Liver (tissue), 8 donors: ENCODE measurements at regions not wholly inside any gene's neighbourhood (a gene's known extent, or its start where the extent isn't known, plus 50 kb on each side); places are given as distances from the start of the nearest gene placed in this dataset.
A peak's percentile ranks its signal among the peaks of the same experiment; 100 is the strongest.

Experiments used
- DNase-seq: peaks from one replicate; pipeline ENCODE4 v3.0.0-alpha.2; 2017; ENCODE audit warnings: low spot score
- H3K27ac ChIP-seq, 2 donors: one replicate each; pipeline ENCODE4 v1.7.0; 2013; ENCODE audit warnings: inconsistent platforms in 2 of 2, low read length in 2 of 2, control low read depth in 1 of 2, low read depth in 1 of 2, mild to moderate bottlenecking in 1 of 2
- H3K27me3 ChIP-seq, 4 donors: one replicate each; pipeline versions ENCODE4 v1.6.1 to v1.7.0; 2013; ENCODE audit warnings: low read length in 3 of 4, inconsistent platforms in 1 of 4, mild to moderate bottlenecking in 1 of 4, moderate library complexity in 1 of 4; ENCODE audit not compliant: control insufficient read depth in 4 of 4, insufficient read depth in 4 of 4
- H3K36me3 ChIP-seq, 4 donors: one replicate each; pipeline versions ENCODE4 v1.6.1 to v1.7.0; 2013; ENCODE audit warnings: low read length in 3 of 4, mild to moderate bottlenecking in 3 of 4, low read depth in 1 of 4, moderate library complexity in 1 of 4; ENCODE audit not compliant: control insufficient read depth in 4 of 4, insufficient read depth in 3 of 4
- H3K4me1 ChIP-seq, 4 donors: one replicate each; pipeline versions ENCODE4 v1.6.1 to v1.7.0; 2013; ENCODE audit warnings: low read length in 3 of 4, mild to moderate bottlenecking in 3 of 4, moderate library complexity in 1 of 4; ENCODE audit not compliant: control insufficient read depth in 4 of 4, insufficient read depth in 4 of 4
- H3K4me3 ChIP-seq, 3 donors: one replicate each; pipeline versions ENCODE4 v1.6.1 to v1.7.0; 2013; ENCODE audit warnings: low read length in 3 of 3, control low read depth in 1 of 3, low read depth in 1 of 3, mild to moderate bottlenecking in 1 of 3
- H3K9ac ChIP-seq, 2 donors: one replicate each; pipeline ENCODE4 v1.7.0; 2013; ENCODE audit warnings: low read length in 2 of 2, mild to moderate bottlenecking in 2 of 2, moderate library complexity in 2 of 2, control low read depth in 1 of 2, low read depth in 1 of 2
- H3K9me3 ChIP-seq, 4 donors: one replicate each; pipeline versions ENCODE4 v1.6.1 to v1.7.0; 2013; ENCODE audit warnings: low read length in 3 of 4; ENCODE audit not compliant: control insufficient read depth in 4 of 4
- FOXA1 ChIP-seq: IDR thresholded peaks from 2 replicates; pipeline ENCODE4 v1.6.1; 2016; ENCODE audit warnings: antibody characterized with exemption
- FOXA2 ChIP-seq: IDR thresholded peaks from 2 replicates; pipeline ENCODE4 v1.6.1; 2016; ENCODE audit warnings: antibody characterized with exemption
- GABPA ChIP-seq, 2 donors: IDR thresholded peaks in 1 of 2; conservative IDR thresholded peaks in 1 of 2; 2 replicates each; pipeline ENCODE4 v1.6.1; 2016; ENCODE audit warnings: antibody characterized with exemption in 2 of 2, mild to moderate bottlenecking in 1 of 2, moderate library complexity in 1 of 2
- HNF4A ChIP-seq, 2 donors: conservative IDR thresholded peaks; 2 replicates each; pipeline ENCODE4 v1.6.1; 2016; ENCODE audit warnings: antibody characterized with exemption in 2 of 2, mild to moderate bottlenecking in 2 of 2
- HNF4G ChIP-seq: IDR thresholded peaks from 2 replicates; pipeline ENCODE4 v1.6.1; 2016; ENCODE audit warnings: antibody characterized with exemption
- JUND ChIP-seq, 2 donors: IDR thresholded peaks; 2 replicates each; pipeline ENCODE4 v1.6.1; 2016; ENCODE audit warnings: antibody characterized with exemption in 2 of 2
- NR2F2 ChIP-seq: IDR thresholded peaks from 2 replicates; pipeline ENCODE4 v1.6.1; 2016; ENCODE audit warnings: antibody characterized with exemption
- SP1 ChIP-seq: IDR thresholded peaks from 2 replicates; pipeline ENCODE4 v1.6.1; 2018; ENCODE audit warnings: antibody characterized with exemption, mild to moderate bottlenecking
- YY1 ChIP-seq: IDR thresholded peaks from 2 replicates; pipeline ENCODE4 v1.6.1; 2016; ENCODE audit warnings: antibody characterized with exemption, mild to moderate bottlenecking
- WGBS: extraction: QIAGEN DNeasy Blood & Tissue Kit; methylation state at CpG from one replicate; pipeline ENCODE4 v1.1.7; 2013; 5-methylcytosine and 5-hydroxymethylcytosine counted together
- TF ChIP-seq, protein P1 (sequence below): IDR thresholded peaks from 2 replicates; pipeline ENCODE4 v1.6.1; 2016; ENCODE audit warnings: antibody characterized with exemption
- TF ChIP-seq, protein P2 (sequence below): IDR thresholded peaks from 2 replicates; pipeline ENCODE4 v1.6.1; 2016; ENCODE audit warnings: antibody characterized with exemption
- TF ChIP-seq, protein P3 (sequence below): IDR thresholded peaks from 2 replicates; pipeline ENCODE4 v1.6.1; 2016; ENCODE audit warnings: antibody characterized with exemption, mild to moderate bottlenecking
- TF ChIP-seq, protein P4 (sequence below): IDR thresholded peaks from 2 replicates; pipeline ENCODE4 v1.6.1; 2016; ENCODE audit warnings: antibody characterized with exemption
- TF ChIP-seq, protein P5 (sequence below): fragments of 150-350 bp; IDR thresholded peaks from 2 replicates; pipeline ENCODE4 v1.5.1; 2017; ENCODE audit warnings: improper control_type of control experiment, low read depth, low read length; ENCODE audit not compliant: missing input control
- donor health status: healthy.
- donor health status: healthy.
- donor health status: healthy.
- donor health status: healthy.
- donor health status: healthy.

DNA sequence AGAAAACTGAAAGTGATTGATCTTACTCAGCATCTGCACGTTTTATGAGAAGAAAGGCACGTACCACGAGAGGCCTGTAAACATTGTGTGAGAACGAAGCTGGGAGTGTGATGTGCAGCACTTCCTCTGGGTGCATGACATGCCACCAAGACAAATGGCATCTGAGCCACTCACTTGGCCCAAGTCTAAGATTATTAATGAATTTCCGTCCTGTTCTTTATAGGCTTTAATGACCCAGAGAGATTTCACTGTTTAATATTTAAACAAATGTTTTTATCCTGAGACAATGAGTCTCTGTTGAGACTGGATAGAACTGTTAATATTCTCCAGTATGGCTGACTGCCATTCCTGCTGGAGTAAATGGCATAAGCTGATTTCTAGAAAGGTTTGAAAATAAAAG, 172.6 kb upstream of the PHACTR1 start:
- peaks cover 2 to 8% (median 4%) of the 10 kb centered on the region in 4 donors for H3K4me1 ChIP-seq
- H3K9ac ChIP-seq = no peak overlapping the region
- 81% methylated on average over 5 of the region's 5 CpGs for WGBS
- no peak overlapping the region for H3K4me3 ChIP-seq
- H3K27ac ChIP-seq = no peak overlapping the region
- no peaks in the 10 kb centered on the region for H3K36me3 ChIP-seq
- no peak for TF ChIP-seq HNF4G
- peak; percentile 22 for TF ChIP-seq NR2F2
- H3K9me3 ChIP-seq = no peaks in the 10 kb centered on the region
- H3K27me3 ChIP-seq = no peaks in the 10 kb centered on the region
- no peak for DNase-seq

DNA sequence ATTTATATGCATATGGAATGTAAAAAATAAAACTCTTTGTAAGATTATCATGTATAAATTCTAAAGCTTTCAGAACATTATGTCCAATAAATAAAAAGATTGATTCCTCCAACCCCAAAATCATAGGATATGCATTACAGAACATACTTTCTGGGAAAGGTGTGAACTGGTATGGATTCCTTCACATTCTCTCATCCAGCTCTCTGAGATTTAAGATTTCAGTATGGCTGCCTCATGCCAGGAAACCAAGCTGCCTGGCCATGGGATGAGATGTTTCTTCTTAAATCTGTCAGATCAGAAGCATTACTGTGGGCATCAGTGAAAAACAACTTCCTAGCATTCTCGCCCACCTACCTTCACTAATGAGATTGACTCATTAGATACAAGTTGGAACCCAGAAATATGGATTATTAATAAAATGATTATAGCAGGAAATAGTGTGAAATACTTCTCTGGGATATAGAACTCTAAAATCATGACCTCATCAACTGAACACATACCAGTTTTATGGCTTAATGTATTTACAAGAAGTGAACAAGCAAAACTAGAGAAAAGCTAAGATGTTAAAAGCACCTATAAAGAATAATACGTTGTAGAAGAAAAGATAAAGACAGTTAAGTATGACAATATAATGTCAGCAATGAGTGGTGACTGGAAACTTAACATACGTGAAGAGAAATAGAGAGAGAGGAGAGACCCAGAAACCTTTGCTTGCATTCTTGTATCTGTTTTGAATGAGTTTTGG, 171.6 kb upstream of the PHACTR1 start:
- H3K27ac ChIP-seq = no peak overlapping the region
- no peaks in the 10 kb centered on the region for H3K4me1 ChIP-seq
- DNase-seq = no peak
- H3K9me3 ChIP-seq = no peaks in the 10 kb centered on the region
- no peaks in the 10 kb centered on the region for H3K36me3 ChIP-seq
- TF ChIP-seq, protein P1, sequence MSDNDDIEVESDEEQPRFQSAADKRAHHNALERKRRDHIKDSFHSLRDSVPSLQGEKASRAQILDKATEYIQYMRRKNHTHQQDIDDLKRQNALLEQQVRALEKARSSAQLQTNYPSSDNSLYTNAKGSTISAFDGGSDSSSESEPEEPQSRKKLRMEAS = no peak
- TF ChIP-seq JUND (IDR thresholded peaks at IDR 0.05) (no peak), SP1 (no peak), FOXA1 (no peak), HNF4G (no peak), GABPA (IDR thresholded peaks at IDR 0.05 in 1 of 2, conservative IDR thresholded peaks at IDR 0.05 in 1 of 2) (no peak), FOXA2 (no peak), YY1 (no peak), HNF4A (conservative IDR thresholded peaks at IDR 0.05) (no peak), NR2F2 (no peak)
- TF ChIP-seq, protein P2, sequence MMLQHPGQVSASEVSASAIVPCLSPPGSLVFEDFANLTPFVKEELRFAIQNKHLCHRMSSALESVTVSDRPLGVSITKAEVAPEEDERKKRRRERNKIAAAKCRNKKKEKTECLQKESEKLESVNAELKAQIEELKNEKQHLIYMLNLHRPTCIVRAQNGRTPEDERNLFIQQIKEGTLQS = no peak
- TF ChIP-seq, protein P3, sequence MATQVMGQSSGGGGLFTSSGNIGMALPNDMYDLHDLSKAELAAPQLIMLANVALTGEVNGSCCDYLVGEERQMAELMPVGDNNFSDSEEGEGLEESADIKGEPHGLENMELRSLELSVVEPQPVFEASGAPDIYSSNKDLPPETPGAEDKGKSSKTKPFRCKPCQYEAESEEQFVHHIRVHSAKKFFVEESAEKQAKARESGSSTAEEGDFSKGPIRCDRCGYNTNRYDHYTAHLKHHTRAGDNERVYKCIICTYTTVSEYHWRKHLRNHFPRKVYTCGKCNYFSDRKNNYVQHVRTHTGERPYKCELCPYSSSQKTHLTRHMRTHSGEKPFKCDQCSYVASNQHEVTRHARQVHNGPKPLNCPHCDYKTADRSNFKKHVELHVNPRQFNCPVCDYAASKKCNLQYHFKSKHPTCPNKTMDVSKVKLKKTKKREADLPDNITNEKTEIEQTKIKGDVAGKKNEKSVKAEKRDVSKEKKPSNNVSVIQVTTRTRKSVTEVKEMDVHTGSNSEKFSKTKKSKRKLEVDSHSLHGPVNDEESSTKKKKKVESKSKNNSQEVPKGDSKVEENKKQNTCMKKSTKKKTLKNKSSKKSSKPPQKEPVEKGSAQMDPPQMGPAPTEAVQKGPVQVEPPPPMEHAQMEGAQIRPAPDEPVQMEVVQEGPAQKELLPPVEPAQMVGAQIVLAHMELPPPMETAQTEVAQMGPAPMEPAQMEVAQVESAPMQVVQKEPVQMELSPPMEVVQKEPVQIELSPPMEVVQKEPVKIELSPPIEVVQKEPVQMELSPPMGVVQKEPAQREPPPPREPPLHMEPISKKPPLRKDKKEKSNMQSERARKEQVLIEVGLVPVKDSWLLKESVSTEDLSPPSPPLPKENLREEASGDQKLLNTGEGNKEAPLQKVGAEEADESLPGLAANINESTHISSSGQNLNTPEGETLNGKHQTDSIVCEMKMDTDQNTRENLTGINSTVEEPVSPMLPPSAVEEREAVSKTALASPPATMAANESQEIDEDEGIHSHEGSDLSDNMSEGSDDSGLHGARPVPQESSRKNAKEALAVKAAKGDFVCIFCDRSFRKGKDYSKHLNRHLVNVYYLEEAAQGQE = no peak
- TF ChIP-seq, protein P4, sequence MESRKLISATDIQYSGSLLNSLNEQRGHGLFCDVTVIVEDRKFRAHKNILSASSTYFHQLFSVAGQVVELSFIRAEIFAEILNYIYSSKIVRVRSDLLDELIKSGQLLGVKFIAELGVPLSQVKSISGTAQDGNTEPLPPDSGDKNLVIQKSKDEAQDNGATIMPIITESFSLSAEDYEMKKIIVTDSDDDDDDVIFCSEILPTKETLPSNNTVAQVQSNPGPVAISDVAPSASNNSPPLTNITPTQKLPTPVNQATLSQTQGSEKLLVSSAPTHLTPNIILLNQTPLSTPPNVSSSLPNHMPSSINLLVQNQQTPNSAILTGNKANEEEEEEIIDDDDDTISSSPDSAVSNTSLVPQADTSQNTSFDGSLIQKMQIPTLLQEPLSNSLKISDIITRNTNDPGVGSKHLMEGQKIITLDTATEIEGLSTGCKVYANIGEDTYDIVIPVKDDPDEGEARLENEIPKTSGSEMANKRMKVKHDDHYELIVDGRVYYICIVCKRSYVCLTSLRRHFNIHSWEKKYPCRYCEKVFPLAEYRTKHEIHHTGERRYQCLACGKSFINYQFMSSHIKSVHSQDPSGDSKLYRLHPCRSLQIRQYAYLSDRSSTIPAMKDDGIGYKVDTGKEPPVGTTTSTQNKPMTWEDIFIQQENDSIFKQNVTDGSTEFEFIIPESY = no peak
- TF ChIP-seq, protein P5, sequence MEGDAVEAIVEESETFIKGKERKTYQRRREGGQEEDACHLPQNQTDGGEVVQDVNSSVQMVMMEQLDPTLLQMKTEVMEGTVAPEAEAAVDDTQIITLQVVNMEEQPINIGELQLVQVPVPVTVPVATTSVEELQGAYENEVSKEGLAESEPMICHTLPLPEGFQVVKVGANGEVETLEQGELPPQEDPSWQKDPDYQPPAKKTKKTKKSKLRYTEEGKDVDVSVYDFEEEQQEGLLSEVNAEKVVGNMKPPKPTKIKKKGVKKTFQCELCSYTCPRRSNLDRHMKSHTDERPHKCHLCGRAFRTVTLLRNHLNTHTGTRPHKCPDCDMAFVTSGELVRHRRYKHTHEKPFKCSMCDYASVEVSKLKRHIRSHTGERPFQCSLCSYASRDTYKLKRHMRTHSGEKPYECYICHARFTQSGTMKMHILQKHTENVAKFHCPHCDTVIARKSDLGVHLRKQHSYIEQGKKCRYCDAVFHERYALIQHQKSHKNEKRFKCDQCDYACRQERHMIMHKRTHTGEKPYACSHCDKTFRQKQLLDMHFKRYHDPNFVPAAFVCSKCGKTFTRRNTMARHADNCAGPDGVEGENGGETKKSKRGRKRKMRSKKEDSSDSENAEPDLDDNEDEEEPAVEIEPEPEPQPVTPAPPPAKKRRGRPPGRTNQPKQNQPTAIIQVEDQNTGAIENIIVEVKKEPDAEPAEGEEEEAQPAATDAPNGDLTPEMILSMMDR = no peak
- no peak overlapping the region for H3K9ac ChIP-seq
- no peaks in the 10 kb centered on the region for H3K27me3 ChIP-seq
- 82% methylated on average over 3 of the region's 3 CpGs for WGBS
- H3K4me3 ChIP-seq = no peak overlapping the region
